ENCODE measurements at regions not wholly inside any gene's neighbourhood (a gene's known extent, or its start where the extent isn't known, plus 50 kb on each side); places are given as distances from the start of the nearest gene placed in this dataset.

GRCh38 chr13:109647699-109648098 is 138.7 kb downstream of the IRS2 start:
- no peak for TF ChIP-seq Cebpa-rat (IDR thresholded peaks at IDR 0.05)
- Histone ChIP-seq H3K27ac (peak overlapping the region; percentile 58 to 82 (median 74); a peak in 14 of 22 replicates), H3K4me3 (no peak overlapping the region), H3K27me3 (no peaks in the 10 kb centered on the region), H4K20me1 (no peaks in the 10 kb centered on the region), H3K36me3 (peaks cover 0 to 28% (median 3%) of the 10 kb centered on the region in 11 experiments; a peak in 5 of 22 replicates), H3K9me3 (replicated peaks in 1 of 11) (peaks cover 4 to 48% (median 27%) of the 10 kb centered on the region in 11 experiments; a peak in 20 of 22 replicates), H3K4me1 (peaks cover 27 to 74% (median 66%) of the 10 kb centered on the region in 10 experiments), H3K4me2 (peak overlapping the region; percentile 63 to 82 (median 74); a peak in 18 of 22 replicates), H3K9ac (0 out of 22 replicates have a peak overlapping the region, but pooled peaks of 1 of the 11 experiments have one; percentile 53)

DNA sequence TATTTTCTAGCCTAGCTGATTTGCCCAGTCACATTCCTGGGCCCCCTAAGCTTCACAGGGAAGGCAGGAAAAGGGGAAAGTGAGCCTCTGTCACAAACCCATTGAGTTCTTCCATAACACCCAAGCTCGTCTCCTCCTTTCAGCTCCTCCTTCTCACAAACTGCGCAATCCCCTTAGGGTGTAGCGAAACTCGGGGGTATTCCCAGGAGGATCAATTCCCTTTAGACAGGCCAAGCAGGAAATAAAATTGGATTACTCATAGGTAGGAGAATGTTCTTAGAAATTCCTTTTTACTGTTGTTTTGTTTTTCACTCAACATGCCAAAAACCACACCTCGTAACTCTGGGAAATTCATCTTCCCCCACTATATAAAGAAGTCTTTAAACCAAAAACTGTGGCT is 139.3 kb downstream of the IRS2 start:
- Histone ChIP-seq H3K27ac (peak overlapping the region; percentile 58 to 82 (median 74)), H3K4me1 (peaks cover 27 to 68% (median 60%) of the 10 kb centered on the region in 10 experiments), H3K9me3 (replicated peaks in 1 of 11) (peaks cover 10 to 55% (median 34%) of the 10 kb centered on the region in 11 experiments), H3K4me3 (no peak overlapping the region), H3K36me3 (peaks cover 0 to 34% (median 7%) of the 10 kb centered on the region in 11 experiments; a peak in 8 of 22 replicates), H3K9ac (peak overlapping the region in 10 of 11 experiments; percentile 39 to 69 (median 60); a peak in 19 of 22 replicates), H3K4me2 (peak overlapping the region; percentile 63 to 82 (median 74)), H3K27me3 (no peaks in the 10 kb centered on the region), H4K20me1 (no peaks in the 10 kb centered on the region)
- peak in 2 of 11 experiments; percentile 15 to 21; a peak in 1 of 22 replicates for TF ChIP-seq Cebpa-rat (IDR thresholded peaks at IDR 0.05)

DNA sequence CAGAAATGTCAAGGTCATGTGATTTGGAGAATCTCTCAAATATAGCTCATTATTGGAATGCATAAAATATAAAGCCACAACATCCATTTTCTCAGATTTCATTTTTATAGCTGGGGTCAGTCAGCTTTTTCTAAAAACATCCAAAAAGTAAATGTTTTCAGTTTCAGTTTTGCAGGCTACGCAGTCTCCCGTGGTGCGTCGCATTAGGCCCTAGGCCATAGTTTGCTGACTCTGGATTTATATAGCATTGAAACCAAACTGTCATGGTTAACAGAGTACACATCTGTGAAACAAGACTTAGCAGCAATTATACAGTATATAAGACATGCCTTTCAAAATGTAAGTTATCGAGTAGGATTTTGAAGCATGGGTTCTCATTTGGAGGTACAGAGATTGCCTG is 140.0 kb downstream of the IRS2 start:
- H4K20me1 ChIP-seq: no peaks in the 10 kb centered on the region
- peak overlapping the region; percentile 58 to 82 (median 74) for H3K27ac ChIP-seq
- H3K27me3 ChIP-seq: no peaks in the 10 kb centered on the region
- H3K4me1 ChIP-seq: peaks cover 27 to 61% (median 53%) of the 10 kb centered on the region in 10 experiments
- H3K4me3 ChIP-seq: peak overlapping the region in 2 of 10 experiments; percentile 13; a peak in 3 of 20 replicates
- peak overlapping the region; percentile 63 to 82 (median 74) for H3K4me2 ChIP-seq
- no peak for TF ChIP-seq Cebpa-rat (IDR thresholded peaks at IDR 0.05)
- peaks cover 0 to 36% (median 8%) of the 10 kb centered on the region in 11 experiments; a peak in 12 of 22 replicates for H3K36me3 ChIP-seq
- H3K9me3 ChIP-seq (replicated peaks in 1 of 11): peaks cover 16 to 56% (median 39%) of the 10 kb centered on the region in 11 experiments
- peak overlapping the region in 10 of 11 experiments; percentile 39 to 69 (median 60); a peak in 18 of 22 replicates for H3K9ac ChIP-seq

- Histone ChIP-seq H3K27ac (peak overlapping the region in 10 of 11 experiments; percentile 15 to 82 (median 76); a peak in 18 of 22 replicates), H3K27me3 (no peaks in the 10 kb centered on the region), H4K20me1 (no peaks in the 10 kb centered on the region), H3K9me3 (replicated peaks in 1 of 11) (peaks cover 21 to 58% (median 41%) of the 10 kb centered on the region in 11 experiments), H3K4me3 (no peak overlapping the region; a peak in 1 of 20 replicates), H3K4me2 (peak overlapping the region; percentile 63 to 82 (median 74)), H3K4me1 (peaks cover 27 to 56% (median 48%) of the 10 kb centered on the region in 10 experiments), H3K9ac (peak overlapping the region in 9 of 11 experiments; percentile 39 to 69 (median 60); a peak in 13 of 22 replicates), H3K36me3 (peaks cover 0 to 39% (median 14%) of the 10 kb centered on the region in 11 experiments; a peak in 17 of 22 replicates)
- TF ChIP-seq Cebpa-rat (IDR thresholded peaks at IDR 0.05): no peak
Observed at GRCh38 chr13:109645831-109646230, 140.6 kb downstream of the IRS2 start.

DNA sequence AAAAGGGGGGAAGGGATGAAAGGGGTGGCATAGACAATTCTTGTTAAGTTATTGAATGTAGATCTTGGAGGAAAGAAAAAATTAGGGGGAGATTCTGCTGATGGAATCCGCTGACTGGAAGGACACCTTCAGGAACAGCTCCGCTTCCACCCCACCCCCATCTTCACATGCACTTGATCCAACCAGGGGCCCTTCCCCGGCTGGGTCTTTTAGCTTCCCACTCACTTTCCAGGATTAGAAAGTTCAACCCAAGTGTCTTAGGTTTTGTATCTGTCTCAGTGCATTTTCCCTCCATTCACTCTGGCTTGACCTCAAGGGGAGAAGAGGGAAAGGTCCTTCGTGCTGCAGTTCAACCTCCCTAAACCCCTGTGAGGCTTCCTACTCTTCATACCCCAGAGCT is 141.4 kb downstream of the IRS2 start:
- no peaks in the 10 kb centered on the region for H3K27me3 ChIP-seq
- H3K9ac ChIP-seq: no peak overlapping the region
- H3K36me3 ChIP-seq: peaks cover 0 to 48% (median 20%) of the 10 kb centered on the region in 11 experiments; a peak in 17 of 22 replicates
- no peaks in the 10 kb centered on the region for H4K20me1 ChIP-seq
- H3K27ac ChIP-seq: peak overlapping the region in 8 of 11 experiments; percentile 69 to 82 (median 77); a peak in 13 of 22 replicates
- H3K9me3 ChIP-seq (replicated peaks in 1 of 11): peaks cover 30 to 66% (median 49%) of the 10 kb centered on the region in 11 experiments
- no peak for TF ChIP-seq Cebpa-rat (IDR thresholded peaks at IDR 0.05)
- peaks cover 26 to 47% (median 39%) of the 10 kb centered on the region in 10 experiments for H3K4me1 ChIP-seq
- peak overlapping the region in 6 of 11 experiments; percentile 73 to 82 (median 76); a peak in 6 of 22 replicates for H3K4me2 ChIP-seq
- H3K4me3 ChIP-seq: no peak overlapping the region

- H3K9ac ChIP-seq: no peak overlapping the region
- H3K9me3 ChIP-seq (replicated peaks in 1 of 11): peaks cover 37 to 67% (median 57%) of the 10 kb centered on the region in 11 experiments
- H3K27ac ChIP-seq: peak overlapping the region in 1 of 11 experiments; percentile 77; a peak in 1 of 22 replicates
- peaks cover 26 to 40% (median 34%) of the 10 kb centered on the region in 10 experiments for H3K4me1 ChIP-seq
- no peak overlapping the region for H3K4me2 ChIP-seq
- H3K4me3 ChIP-seq: no peak overlapping the region
- peaks cover 0 to 51% (median 22%) of the 10 kb centered on the region in 11 experiments; a peak in 18 of 22 replicates for H3K36me3 ChIP-seq
- H3K27me3 ChIP-seq: no peaks in the 10 kb centered on the region
- TF ChIP-seq Cebpa-rat (IDR thresholded peaks at IDR 0.05): no peak
- H4K20me1 ChIP-seq: no peaks in the 10 kb centered on the region
Observed at GRCh38 chr13:109644069-109644750, 142.2 kb downstream of the IRS2 start.

- no peak overlapping the region for H3K4me2 ChIP-seq
- peaks cover 21 to 28% (median 23%) of the 10 kb centered on the region in 10 experiments for H3K4me1 ChIP-seq
- H3K36me3 ChIP-seq: peaks cover 0 to 56% (median 26%) of the 10 kb centered on the region in 11 experiments; a peak in 18 of 22 replicates
- H3K27me3 ChIP-seq: no peaks in the 10 kb centered on the region
- no peaks in the 10 kb centered on the region for H4K20me1 ChIP-seq
- H3K27ac ChIP-seq: no peak overlapping the region
- H3K9ac ChIP-seq: no peak overlapping the region
- H3K4me3 ChIP-seq: no peak overlapping the region
- TF ChIP-seq Cebpa-rat (IDR thresholded peaks at IDR 0.05): no peak
- peaks cover 52 to 77% (median 68%) of the 10 kb centered on the region in 11 experiments for H3K9me3 ChIP-seq (replicated peaks in 1 of 11)
Observed at GRCh38 chr13:109642358-109642757, 144.0 kb downstream of the IRS2 start.

DNA sequence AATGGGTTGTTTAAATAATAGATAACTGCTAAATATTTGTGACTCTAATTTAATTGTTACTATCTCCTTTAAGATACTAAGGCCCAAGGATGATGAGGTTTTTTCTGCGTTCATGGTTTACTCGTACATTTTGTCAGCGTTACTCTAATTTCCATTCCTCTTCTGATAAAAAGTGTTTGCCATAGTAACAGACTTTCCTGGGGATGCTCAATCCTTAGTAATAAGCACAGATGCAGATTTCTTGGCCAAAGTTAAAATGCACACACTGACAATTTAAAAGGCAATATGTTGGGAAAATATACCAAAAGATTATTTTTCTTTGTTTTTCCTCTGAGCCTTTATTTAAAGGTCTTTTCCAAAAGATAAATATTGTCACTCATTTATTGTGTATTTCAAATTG is 149.6 kb downstream of the IRS2 start:
- peaks cover 0 to 40% (median 24%) of the 10 kb centered on the region in 11 experiments; a peak in 18 of 22 replicates for H3K36me3 ChIP-seq
- H4K20me1 ChIP-seq: no peaks in the 10 kb centered on the region
- H3K27ac ChIP-seq: no peak overlapping the region
- H3K4me2 ChIP-seq: no peak overlapping the region
- no peak for TF ChIP-seq Cebpa-rat (IDR thresholded peaks at IDR 0.05)
- H3K9me3 ChIP-seq (replicated peaks in 1 of 11): peaks cover 62 to 91% (median 78%) of the 10 kb centered on the region in 11 experiments
- no peaks in the 10 kb centered on the region for H3K27me3 ChIP-seq
- no peak overlapping the region for H3K4me3 ChIP-seq
- no peaks in the 10 kb centered on the region for H3K4me1 ChIP-seq
- H3K9ac ChIP-seq: no peak overlapping the region

DNA sequence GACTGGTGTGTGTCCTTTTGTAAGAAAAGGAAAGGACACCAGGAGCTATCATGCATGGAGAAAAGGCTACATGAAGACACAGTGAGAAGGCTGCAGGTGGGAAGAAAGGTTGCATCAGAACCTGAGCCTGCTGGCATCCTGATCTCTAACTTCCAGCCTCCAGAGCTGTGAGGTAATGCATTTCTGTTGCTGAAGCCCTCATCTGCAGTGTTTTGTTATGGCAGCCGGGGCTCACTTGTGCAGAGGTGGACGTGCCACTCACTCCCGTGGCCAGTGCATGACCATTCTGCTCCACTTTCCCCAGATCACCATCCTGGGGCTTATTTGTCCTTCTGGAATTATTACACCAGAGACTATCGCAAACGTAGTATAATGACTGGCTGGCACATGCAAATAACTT is 155.3 kb downstream of the IRS2 start:
- Histone ChIP-seq H3K36me3 (peaks cover 0 to 7% (median 0%) of the 10 kb centered on the region in 11 experiments; a peak in 1 of 22 replicates), H3K27ac (no peak overlapping the region), H3K9ac (no peak overlapping the region), H3K4me1 (peaks cover 0 to 7% (median 0%) of the 10 kb centered on the region in 10 experiments; a peak in 3 of 20 replicates), H3K27me3 (no peaks in the 10 kb centered on the region), H4K20me1 (no peaks in the 10 kb centered on the region), H3K4me3 (no peak overlapping the region), H3K9me3 (replicated peaks in 1 of 11) (peaks cover 15 to 50% (median 39%) of the 10 kb centered on the region in 11 experiments; a peak in 20 of 22 replicates), H3K4me2 (no peak overlapping the region)
- TF ChIP-seq Cebpa-rat (IDR thresholded peaks at IDR 0.05): no peak

Data from BLaER1 treated with 17β-estradiol and CSF1 and Interleukin-3, amounts not matched to agents 10 nM and 100 nM (cell line).